Left ventricle myocardium inferior (tissue), 1 donor: ENCODE measurements at regions not wholly inside any gene's neighbourhood (a gene's known extent, or its start where the extent isn't known, plus 50 kb on each side); places are given as distances from the start of the nearest gene placed in this dataset.

Experiments
- DNase-seq: peaks from one replicate; pipeline ENCODE4 v3.0.0-alpha.2; 2020
- H3K27ac ChIP-seq: fragments of 200-600 bp; replicated peaks from 2 replicates; pipeline ENCODE4 v1.8.0; 2021
- H3K27me3 ChIP-seq: fragments of 200-600 bp; 2 replicates; pipeline ENCODE4 v1.8.0; 2021; ENCODE audit warnings: low read depth
- H3K36me3 ChIP-seq: fragments of 200-600 bp; 2 replicates; pipeline ENCODE4 v1.8.0; 2021
- H3K4me1 ChIP-seq: fragments of 200-600 bp; 2 replicates; pipeline ENCODE4 v1.8.0; 2021
- H3K4me3 ChIP-seq: fragments of 200-600 bp; 2 replicates; pipeline ENCODE4 v1.8.0; 2021; ENCODE audit warnings: mild to moderate bottlenecking, moderate library complexity
- H3K9me3 ChIP-seq: fragments of 200-600 bp; replicated peaks from 2 replicates; pipeline ENCODE4 v1.8.0; 2021
- CTCF ChIP-seq: fragments of 200-600 bp; IDR thresholded peaks from 2 replicates; pipeline ENCODE4 v1.8.0; 2021; ENCODE audit warnings: antibody characterized with exemption, mild to moderate bottlenecking, borderline replicate concordance
- intact Hi-C: fragments of 100-400 bp; cut with micrococcal nuclease; formaldehyde crosslinking; loops from one replicate; pipeline ENCODE4 v1.11.0; 2022
- donor health status: DM: no; HTN: yes; CAD: no; lungs with severe emphysema.

GRCh38 chr2:147045113-147045512 is 799.7 kb upstream of the ACVR2A start:
- Histone ChIP-seq H3K4me3 (no peak overlapping the region), H3K27ac (no peak overlapping the region), H3K27me3 (no peaks in the 10 kb centered on the region), H3K36me3 (no peaks in the 10 kb centered on the region), H3K4me1 (no peaks in the 10 kb centered on the region), H3K9me3 (no peaks in the 10 kb centered on the region)
- intact Hi-C loops: no loop called here
- TF ChIP-seq CTCF: peak; percentile 67
- no peak for DNase-seq

GRCh38 chr2:147041121-147041494 is 803.7 kb upstream of the ACVR2A start:
- intact Hi-C loops: no loop called here
- H3K27me3 ChIP-seq: no peaks in the 10 kb centered on the region
- no peak for TF ChIP-seq CTCF

GRCh38 chr2:147040298-147041120 is 804.3 kb upstream of the ACVR2A start:
- TF ChIP-seq CTCF: no peak

More at GRCh38 chr2:147041121-147041494, 803.7 kb upstream of the ACVR2A start:
- no peaks in the 10 kb centered on the region for H3K9me3 ChIP-seq
- no peak overlapping the region for H3K27ac ChIP-seq
- DNase-seq: no peak
- H3K4me1 ChIP-seq: no peaks in the 10 kb centered on the region
- H3K36me3 ChIP-seq: no peaks in the 10 kb centered on the region
- no peak overlapping the region for H3K4me3 ChIP-seq

GRCh38 chr2:147037048-147037447 is 807.8 kb upstream of the ACVR2A start:
- Histone ChIP-seq H3K9me3 (no peaks in the 10 kb centered on the region), H3K4me1 (no peaks in the 10 kb centered on the region), H3K27me3 (no peaks in the 10 kb centered on the region), H3K27ac (no peak overlapping the region), H3K4me3 (no peak overlapping the region), H3K36me3 (no peaks in the 10 kb centered on the region)
- TF ChIP-seq CTCF: no peak
- intact Hi-C loops: no loop called here
- DNase-seq: no peak

More at GRCh38 chr2:147040298-147041120, 804.3 kb upstream of the ACVR2A start:
- no peak for DNase-seq
- Histone ChIP-seq H3K27me3 (no peaks in the 10 kb centered on the region), H3K9me3 (no peaks in the 10 kb centered on the region), H3K4me3 (no peak overlapping the region), H3K36me3 (no peaks in the 10 kb centered on the region), H3K27ac (no peak overlapping the region), H3K4me1 (no peaks in the 10 kb centered on the region)
- intact Hi-C loops: no loop called here

- Histone ChIP-seq H3K4me3 (no peak overlapping the region), H3K27ac (no peak overlapping the region), H3K4me1 (no peaks in the 10 kb centered on the region), H3K27me3 (peaks cover 15% of the 10 kb centered on the region), H3K36me3 (no peaks in the 10 kb centered on the region), H3K9me3 (no peaks in the 10 kb centered on the region)
- no peak for DNase-seq
- TF ChIP-seq CTCF: no peak
- intact Hi-C loops: no loop called here
These were observed 811.8 kb upstream of the ACVR2A start for GRCh38 chr2:147033044-147033443.
